Lung (tissue), 11 donors: ENCODE measurements at regions not wholly inside any gene's neighbourhood (a gene's known extent, or its start where the extent isn't known, plus 50 kb on each side); places are given as distances from the start of the nearest gene placed in this dataset.

ENCODE experiments used
- ATAC-seq: fragments of 200-7000 bp; cut with Tn5 transposase; one replicate; pipeline ENCODE4 v1.9.1; 2020; ENCODE audit warnings: moderate number of reproducible peaks; ENCODE audit not compliant: insufficient read depth, low FRiP score
- DNase-seq, 3 donors: peaks; one replicate each; pipeline ENCODE4 v3.0.0-alpha.2; 2013 to 2017
- H3K27ac ChIP-seq, 2 donors: one replicate each; pipeline ENCODE4 v1.5.1; 2013; ENCODE audit warnings: mild to moderate bottlenecking in 2 of 2, moderate library complexity in 2 of 2, control low read depth in 1 of 2, inconsistent platforms in 1 of 2, low read depth in 1 of 2, low read length in 1 of 2
- H3K27me3 ChIP-seq, 3 donors: one replicate each; pipeline ENCODE4 v1.5.1; 2013; ENCODE audit warnings: low read length in 2 of 3; ENCODE audit not compliant: control insufficient read depth in 3 of 3, insufficient read depth in 3 of 3
- H3K36me3 ChIP-seq, 4 donors: one replicate each; pipeline ENCODE4 v1.5.1; 2013; ENCODE audit warnings: low read length in 4 of 4, mild to moderate bottlenecking in 1 of 4, moderate library complexity in 1 of 4; ENCODE audit not compliant: control insufficient read depth in 4 of 4, insufficient read depth in 4 of 4
- H3K4me1 ChIP-seq, 5 donors: one replicate each; pipeline ENCODE4 v1.5.1; 2013; ENCODE audit warnings: low read length in 5 of 5, mild to moderate bottlenecking in 2 of 5, moderate library complexity in 1 of 5; ENCODE audit not compliant: control insufficient read depth in 5 of 5, insufficient read depth in 5 of 5
- H3K4me3 ChIP-seq: one replicate; pipeline ENCODE4 v1.5.1; 2013; ENCODE audit warnings: mild to moderate bottlenecking, control low read depth, moderate library complexity
- H3K9ac ChIP-seq, 2 donors: one replicate each; pipeline ENCODE4 v1.5.1; 2013; ENCODE audit warnings: low read length in 2 of 2, control low read depth in 1 of 2; ENCODE audit not compliant: insufficient read depth in 1 of 2
- H3K9me3 ChIP-seq, 4 donors: one replicate each; pipeline ENCODE4 v1.5.1; 2013; ENCODE audit warnings: low read length in 3 of 4, mild to moderate bottlenecking in 1 of 4, moderate library complexity in 1 of 4; ENCODE audit not compliant: control insufficient read depth in 4 of 4, insufficient read depth in 3 of 4
- CTCF ChIP-seq: IDR thresholded peaks from 2 replicates; pipeline ENCODE4 v1.5.1; 2012; ENCODE audit warnings: mild to moderate bottlenecking; ENCODE audit errors: control extremely low read depth, extremely low read depth
- WGBS, 2 donors: extraction: QIAGEN DNeasy Blood & Tissue Kit; methylation state at CpG; one replicate each; pipeline ENCODE4 v1.1.7; 2013; 5-methylcytosine and 5-hydroxymethylcytosine counted together
- donor health status: control.
- donor health status: control.
- donor health status: Bipolar disorder and iron deficiency.
- donor health status: healthy.
- donor health status: DM: yes; HTN: yes; CAD: no.

GRCh38 chr2:116145031-116145430 lies 1669.5 kb upstream of the DDX18 start:
- no peaks in the 10 kb centered on the region for H3K36me3 ChIP-seq
- 72 to 83% methylated on average over 4 of the region's 4 CpGs for WGBS, 2 donors
- no peaks in the 10 kb centered on the region for H3K4me1 ChIP-seq
- H3K27ac ChIP-seq, result no peak overlapping the region
- H3K9me3 ChIP-seq, result no peaks in the 10 kb centered on the region
- no peak overlapping the region for H3K9ac ChIP-seq
- no peak overlapping the region for H3K4me3 ChIP-seq
- no peak for DNase-seq
- H3K27me3 ChIP-seq, result no peaks in the 10 kb centered on the region
- TF ChIP-seq CTCF, result no peak
- no peak for ATAC-seq

- no peaks in the 10 kb centered on the region for H3K27me3 ChIP-seq
- H3K4me3 ChIP-seq, result no peak overlapping the region
- DNase-seq (no peak), ATAC-seq (no peak)
- TF ChIP-seq CTCF, result no peak
- no peaks in the 10 kb centered on the region for H3K36me3 ChIP-seq
- H3K9me3 ChIP-seq, result no peaks in the 10 kb centered on the region
- no peaks in the 10 kb centered on the region for H3K4me1 ChIP-seq
- no peak overlapping the region for H3K9ac ChIP-seq
- no peak overlapping the region for H3K27ac ChIP-seq
Measured at GRCh38 chr2:116148361-116148760, 1666.1 kb upstream of the DDX18 start.

GRCh38 chr2:116153729-116154128 lies 1660.8 kb upstream of the DDX18 start:
- WGBS, 2 donors, result 63 to 68% methylated on average over 3 of the region's 3 CpGs
- DNase-seq (no peak), ATAC-seq (no peak)
- no peak overlapping the region for H3K4me3 ChIP-seq
- H3K27me3 ChIP-seq, result no peaks in the 10 kb centered on the region
- H3K27ac ChIP-seq, result no peak overlapping the region
- no peak for TF ChIP-seq CTCF
- no peaks in the 10 kb centered on the region for H3K9me3 ChIP-seq
- H3K4me1 ChIP-seq, result no peaks in the 10 kb centered on the region
- no peak overlapping the region for H3K9ac ChIP-seq
- H3K36me3 ChIP-seq, result no peaks in the 10 kb centered on the region

DNA sequence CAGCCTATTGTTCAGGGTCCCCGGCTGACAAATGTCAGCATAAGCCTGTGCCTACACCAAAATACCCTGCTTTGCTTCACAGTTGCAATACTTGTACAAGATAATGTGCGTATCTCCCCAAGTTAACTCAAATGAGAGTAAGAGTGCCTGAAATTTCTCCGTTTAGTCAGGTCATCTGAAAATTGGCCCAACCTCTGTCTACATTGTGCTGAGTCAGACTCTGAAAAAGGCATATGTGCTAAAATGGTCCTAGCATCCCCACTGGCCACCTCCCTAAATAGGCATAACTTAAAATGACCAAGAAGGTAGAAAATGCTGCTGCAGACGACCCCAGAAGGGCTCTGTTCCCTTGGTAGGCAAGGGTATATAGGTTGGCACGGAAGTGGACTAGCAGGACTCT lies 1653.8 kb upstream of the DDX18 start:
- Histone ChIP-seq H3K4me3 (no peak overlapping the region), H3K4me1 (no peaks in the 10 kb centered on the region), H3K9me3 (peaks cover 0 to 9% (median 4%) of the 10 kb centered on the region in 4 donors), H3K9ac (no peak overlapping the region), H3K27me3 (no peaks in the 10 kb centered on the region), H3K36me3 (no peaks in the 10 kb centered on the region), H3K27ac (no peak overlapping the region)
- 78 to 83% methylated on average over 5 of the region's 5 CpGs for WGBS, 2 donors
- DNase-seq (no peak), ATAC-seq (no peak)
- no peak for TF ChIP-seq CTCF
